Stimulated activated naive CD4-positive, alpha-beta T cell (primary cell): ENCODE measurements at regions not wholly inside any gene's neighbourhood (a gene's known extent, or its start where the extent isn't known, plus 50 kb on each side); places are given as distances from the start of the nearest gene placed in this dataset.
"Not testable (repeated sequence)": the region's sequence is repeated elsewhere in the genome, so short reads cannot be mapped to it uniquely, and the experiment has no call there.

Experiments used
- DNase-seq, 6 experiments: peaks; one replicate each; lab custom pipeline; 2025; lab: John Stamatoyannopoulos, UW

- DNase-seq = not testable (repeated sequence)
These were observed 278.8 kb downstream of the FAM47B start for GRCh38 chrX:35221391-35221790.

- no peak for DNase-seq
These were observed 301.6 kb downstream of the FAM47B start for GRCh38 chrX:35244088-35244741.

- no peak for DNase-seq
These were observed 302.4 kb downstream of the FAM47B start for GRCh38 chrX:35244796-35245508.

GRCh38 chrX:35251226-35251625 lies 308.6 kb downstream of the FAM47B start:
- no peak for DNase-seq

GRCh38 chrX:35276115-35276514 lies 333.5 kb downstream of the FAM47B start:
- no peak for DNase-seq

GRCh38 chrX:35285289-35285962 lies 342.8 kb downstream of the FAM47B start:
- DNase-seq = no peak

GRCh38 chrX:35288657-35289056 lies 346.1 kb downstream of the FAM47B start:
- DNase-seq = no peak

- no peak for DNase-seq
These were observed 347.4 kb downstream of the FAM47B start for GRCh38 chrX:35289952-35290351.

GRCh38 chrX:35291013-35291412 lies 348.4 kb downstream of the FAM47B start:
- DNase-seq = no peak

GRCh38 chrX:35292522-35292921 lies 349.9 kb downstream of the FAM47B start:
- DNase-seq = no peak

GRCh38 chrX:35305037-35305436 lies 362.4 kb downstream of the FAM47B start:
- DNase-seq = not testable (repeated sequence)

- DNase-seq = no peak
These were observed 397.2 kb downstream of the FAM47B start for GRCh38 chrX:35339796-35340195.

- no peak for DNase-seq
These were observed 397.9 kb downstream of the FAM47B start for GRCh38 chrX:35340465-35340864.

- DNase-seq = no peak
These were observed 408.6 kb downstream of the FAM47B start for GRCh38 chrX:35351212-35351611.

GRCh38 chrX:35351795-35352483 lies 409.3 kb downstream of the FAM47B start:
- no peak for DNase-seq

GRCh38 chrX:35357656-35358055 lies 415.1 kb downstream of the FAM47B start:
- no peak for DNase-seq

- no peak for DNase-seq
These were observed 420.3 kb downstream of the FAM47B start for GRCh38 chrX:35362866-35363265.

GRCh38 chrX:35374116-35374515 lies 424.0 kb upstream of the MAGEB16 start:
- DNase-seq = no peak

- no peak for DNase-seq
These were observed 417.1 kb upstream of the MAGEB16 start for GRCh38 chrX:35380808-35381700.

- not testable (repeated sequence) for DNase-seq
These were observed 416.4 kb upstream of the MAGEB16 start for GRCh38 chrX:35381709-35382108.

- DNase-seq = no peak
These were observed 415.2 kb upstream of the MAGEB16 start for GRCh38 chrX:35382966-35383365.
